Vagina (tissue), 2 donors: ENCODE measurements at regions not wholly inside any gene's neighbourhood (a gene's known extent, or its start where the extent isn't known, plus 50 kb on each side); places are given as distances from the start of the nearest gene placed in this dataset.

Experiments
- CTCF ChIP-seq, 3 experiments: fragments of 450-650 bp in 2 of 3; fragments of 200-600 bp in 1 of 3; sonication (generic) in 1 of 3; IDR thresholded peaks; one replicate each; pipeline ENCODE4 v1.5.1; 2017 to 2019; ENCODE audit warnings: antibody characterized with exemption in 3 of 3, mild to moderate bottlenecking in 2 of 3, moderate library complexity in 2 of 3
- POLR2A ChIP-seq, 2 donors: fragments of 450-650 bp; IDR thresholded peaks; one replicate each; pipeline ENCODE4 v1.6.1; 2017; ENCODE audit warnings: antibody characterized with exemption in 2 of 2, mild to moderate bottlenecking in 2 of 2, moderate library complexity in 2 of 2
- POLR2AphosphoS5 ChIP-seq, 2 donors: sonication (generic); formaldehyde crosslinking; IDR thresholded peaks; one replicate each; pipeline ENCODE4 v1.9.0; 2017; ENCODE audit warnings: antibody characterized with exemption in 2 of 2, mild to moderate bottlenecking in 2 of 2, low read depth in 1 of 2; ENCODE audit not compliant: insufficient read depth in 1 of 2

DNA sequence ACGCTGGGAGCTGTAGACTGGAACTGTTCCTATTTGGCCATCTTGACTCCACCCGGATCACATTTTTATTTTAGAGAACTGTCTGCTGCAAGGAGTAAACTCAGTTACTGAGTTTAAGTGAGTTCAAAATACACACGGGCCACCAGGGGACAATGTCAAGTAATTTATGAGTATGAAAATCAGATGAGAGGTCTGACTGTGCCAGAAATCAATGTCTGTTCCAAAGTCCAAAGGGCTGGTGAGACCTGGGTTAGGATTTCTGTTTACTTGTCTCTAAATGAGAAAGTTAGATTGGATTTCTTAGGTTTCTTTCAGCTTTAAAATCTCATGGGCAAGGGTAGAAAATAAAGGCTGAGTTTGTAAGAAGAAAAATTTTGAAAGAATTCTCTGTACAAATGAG lies 465.8 kb upstream of the MEIS1 start:
- TF ChIP-seq CTCF (IDR thresholded peaks at IDR 0.05) (no peak), POLR2A (IDR thresholded peaks at IDR 0.05) (no peak), POLR2AphosphoS5 (IDR thresholded peaks at IDR 0.05; ENCODE audit: insufficient read depth in 1 of 2, low read depth in 1 of 2) (no peak)
